Prostate gland (tissue), 2 donors: ENCODE measurements at regions not wholly inside any gene's neighbourhood (a gene's known extent, or its start where the extent isn't known, plus 50 kb on each side); places are given as distances from the start of the nearest gene placed in this dataset.

Experiments used
- DNase-seq: peaks from one replicate; pipeline ENCODE4 v3.0.0-alpha.2; 2019; ENCODE audit warnings: low spot score
- H3K27ac ChIP-seq, 2 donors: fragments of 200-600 bp; sonication (generic); 2 replicates each; pipeline ENCODE4 v1.5.1; 2017 to 2019
- H3K27me3 ChIP-seq: fragments of 200-600 bp; sonication (generic); replicated peaks from 2 replicates; pipeline ENCODE4 v1.5.1; 2019; ENCODE audit not compliant: insufficient read depth
- H3K36me3 ChIP-seq, 2 donors: fragments of 200-600 bp; sonication (generic); 1 replicate in 1 of 2; 2 replicates in 1 of 2; pipeline versions ENCODE4 v1.5.1 to v1.8.1; 2017 to 2019
- H3K4me1 ChIP-seq: fragments of 200-600 bp; sonication (generic); replicated peaks from 2 replicates; pipeline ENCODE4 v1.5.1; 2019
- H3K4me3 ChIP-seq, 2 donors: fragments of 200-600 bp; sonication (generic); 2 replicates each; pipeline ENCODE4 v1.5.1; 2017 to 2019
- H3K9me3 ChIP-seq: fragments of 200-600 bp; sonication (generic); 2 replicates; pipeline ENCODE4 v1.5.1; 2017
- CTCF ChIP-seq, 4 experiments: fragments of 200-600 bp in 2 of 4; fragments of 450-650 bp in 2 of 4; sonication (generic) in 2 of 4; IDR thresholded peaks; 1 replicate in 3 of 4; 2 replicates in 1 of 4; pipeline ENCODE4 v1.5.1; 2016 to 2019; ENCODE audit warnings: antibody characterized with exemption in 4 of 4, mild to moderate bottlenecking in 2 of 4, moderate library complexity in 2 of 4
- POLR2A ChIP-seq: fragments of 450-650 bp; IDR thresholded peaks from one replicate; pipeline ENCODE4 v1.6.1; 2016; ENCODE audit warnings: antibody characterized with exemption, mild to moderate bottlenecking
- POLR2AphosphoS5 ChIP-seq: sonication (generic); formaldehyde crosslinking; IDR thresholded peaks from one replicate; pipeline ENCODE4 v1.6.1; 2017; ENCODE audit warnings: antibody characterized with exemption
- WGBS: methylation state at CpG from one replicate; pipeline ENCODE4 v1.1.5; 2018; 5-methylcytosine and 5-hydroxymethylcytosine counted together
- intact Hi-C: fragments of 100-400 bp; cut with DNase I; formaldehyde crosslinking; loops from one replicate; pipeline ENCODE4 v1.14.2; 2022

- Histone ChIP-seq H3K27me3 (no peaks in the 10 kb centered on the region), H3K4me1 (no peaks in the 10 kb centered on the region), H3K36me3 (no peaks in the 10 kb centered on the region), H3K4me3 (no peak overlapping the region), H3K9me3 (no peaks in the 10 kb centered on the region), H3K27ac (no peak overlapping the region)
- TF ChIP-seq CTCF (IDR thresholded peaks at IDR 0.05) (no peak), POLR2AphosphoS5 (no peak), POLR2A (no peak)
- intact Hi-C loops, result no loop called here
- 85% methylated on average over 5 of the region's 5 CpGs for WGBS
- DNase-seq, result no peak
These were observed 345.9 kb downstream of the TSN start for GRCh38 chr2:122101319-122101718.

- TF ChIP-seq POLR2AphosphoS5, result no peak
- TF ChIP-seq POLR2A, result no peak
- TF ChIP-seq CTCF (IDR thresholded peaks at IDR 0.05), result no peak
- Histone ChIP-seq H3K4me1 (no peaks in the 10 kb centered on the region), H3K9me3 (no peaks in the 10 kb centered on the region), H3K4me3 (no peak overlapping the region), H3K27me3 (no peaks in the 10 kb centered on the region), H3K27ac (no peak overlapping the region), H3K36me3 (no peaks in the 10 kb centered on the region)
- intact Hi-C loops, result no loop called here
- no peak for DNase-seq
- WGBS, result 77% methylated on average over 2 of the region's 2 CpGs
These were observed 349.9 kb downstream of the TSN start for GRCh38 chr2:122105171-122105876.

- H3K4me3 ChIP-seq, result no peak overlapping the region
- no peak overlapping the region for H3K27ac ChIP-seq
- no peaks in the 10 kb centered on the region for H3K27me3 ChIP-seq
- DNase-seq, result no peak
- no peaks in the 10 kb centered on the region for H3K36me3 ChIP-seq
- TF ChIP-seq POLR2A (no peak), POLR2AphosphoS5 (no peak), CTCF (IDR thresholded peaks at IDR 0.05) (no peak)
- H3K4me1 ChIP-seq, result no peaks in the 10 kb centered on the region
- no peaks in the 10 kb centered on the region for H3K9me3 ChIP-seq
- intact Hi-C loops, result no loop called here
- 33% methylated on average over 3 of the region's 3 CpGs for WGBS
These were observed 350.4 kb downstream of the TSN start for GRCh38 chr2:122105877-122106206.

- Histone ChIP-seq H3K4me1 (no peaks in the 10 kb centered on the region), H3K27ac (no peak overlapping the region), H3K4me3 (no peak overlapping the region), H3K27me3 (no peaks in the 10 kb centered on the region), H3K36me3 (no peaks in the 10 kb centered on the region), H3K9me3 (no peaks in the 10 kb centered on the region)
- no peak for TF ChIP-seq POLR2AphosphoS5
- TF ChIP-seq CTCF (IDR thresholded peaks at IDR 0.05), result no peak
- no peak for TF ChIP-seq POLR2A
- DNase-seq, result no peak
- WGBS, result 78% methylated on average over 1 of the region's 1 CpG
- intact Hi-C loops, result no loop called here
These were observed 352.7 kb downstream of the TSN start for GRCh38 chr2:122108186-122108585.

GRCh38 chr2:122112216-122113005, 357.0 kb downstream of the TSN start:
- intact Hi-C loops, result no loop called here
- TF ChIP-seq CTCF (IDR thresholded peaks at IDR 0.05) (no peak), POLR2A (no peak), POLR2AphosphoS5 (no peak)
- WGBS, result 56% methylated on average over 12 of the region's 12 CpGs
- H3K27ac ChIP-seq, result no peak overlapping the region
- H3K36me3 ChIP-seq, result no peaks in the 10 kb centered on the region
- H3K27me3 ChIP-seq, result no peaks in the 10 kb centered on the region
- H3K4me1 ChIP-seq, result no peaks in the 10 kb centered on the region
- no peaks in the 10 kb centered on the region for H3K9me3 ChIP-seq
- no peak overlapping the region for H3K4me3 ChIP-seq
- DNase-seq, result no peak
